Endothelial cell of umbilical vein (primary cell): ENCODE measurements at regions not wholly inside any gene's neighbourhood (a gene's known extent, or its start where the extent isn't known, plus 50 kb on each side); places are given as distances from the start of the nearest gene placed in this dataset.

Experiments used
- BruUV-seq: library from RNA; stranded (reverse); fragments of 400-500 nt; replicated peaks from 2 replicates; lab custom pipeline; 2021; lab: Mats Ljungman, UMichigan
- CTCF ChIA-PET: fragments of 300-600, 350-600 bp; sonication (Branson Sonifier 250); formaldehyde crosslinking; loops from one replicate; lab custom pipeline; 2021; ENCODE audit warnings: antibody characterized with exemption, inconsistent platforms; lab: Charles Lee
- POLR2A ChIA-PET: fragments of 300-600, 350-600 bp; sonication (Branson Sonifier 250); formaldehyde crosslinking; loops from one replicate; lab custom pipeline; 2021; ENCODE audit warnings: antibody characterized with exemption, inconsistent platforms; lab: Charles Lee
- DNase-seq: peaks from one replicate; pipeline ENCODE4 v3.0.0-alpha.2; 2011; ENCODE audit warnings: low read depth, low spot score
- FAIRE-seq: peaks from 2 replicates; lab custom pipeline; 2011; peaks lifted over from hg19 to GRCh38; lab: Jason Lieb, UNC
- H2AFZ ChIP-seq: 2 replicates; pipeline ENCODE4 v1.6.0; 2012; ENCODE audit warnings: low read depth, low read length, control low read depth, inconsistent platforms
- H3K27ac ChIP-seq: 2 replicates; pipeline ENCODE4 v1.5.1; 2011; ENCODE audit warnings: low read depth, mild to moderate bottlenecking, control low read depth, low read length, moderate library complexity; ENCODE audit not compliant: insufficient read depth
- H3K27me3 ChIP-seq, 2 experiments: 2 replicates each; pipeline versions ENCODE4 v1.6.0 to v1.6.1; 2011; ENCODE audit warnings: low read length in 2 of 2, mixed read lengths in 1 of 2; ENCODE audit not compliant: control insufficient read depth in 2 of 2, insufficient read depth in 2 of 2
- H3K36me3 ChIP-seq, 2 experiments: 2 replicates in 1 of 2; 3 replicates in 1 of 2; pipeline ENCODE4 v1.5.1; 2011; ENCODE audit warnings: low read length in 2 of 2, mild to moderate bottlenecking in 1 of 2, moderate library complexity in 1 of 2; ENCODE audit not compliant: control insufficient read depth in 2 of 2, insufficient read depth in 2 of 2; ENCODE audit errors: extremely low read depth in 1 of 2
- H3K4me1 ChIP-seq: 3 replicates; pipeline ENCODE4 v1.5.1; 2011; ENCODE audit warnings: mild to moderate bottlenecking, low read length; ENCODE audit not compliant: control insufficient read depth, insufficient read depth; ENCODE audit errors: extremely low read depth
- H3K4me2 ChIP-seq: 2 replicates; pipeline ENCODE4 v1.6.1; 2011; ENCODE audit warnings: low read length, control low read depth, mixed read lengths; ENCODE audit not compliant: insufficient read depth
- H3K4me3 ChIP-seq, 3 experiments: fragments of 200-600 bp in 1 of 3; sonication (generic), shearing (Covaris generic) in 1 of 3; replicated peaks in 1 of 3; 2 replicates each; pipeline ENCODE4 v1.5.1; 2011 to 2016; ENCODE audit warnings: control low read depth in 3 of 3, low read length in 3 of 3, mild to moderate bottlenecking in 2 of 3, inconsistent platforms in 1 of 3, low read depth in 1 of 3, moderate library complexity in 1 of 3; ENCODE audit not compliant: insufficient read depth in 1 of 3
- H3K79me2 ChIP-seq: 2 replicates; pipeline ENCODE4 v1.6.0; 2012; ENCODE audit warnings: low read length, inconsistent platforms; ENCODE audit not compliant: control insufficient read depth, insufficient read depth
- H3K9ac ChIP-seq: replicated peaks from 2 replicates; pipeline ENCODE3; 2011; ENCODE audit warnings: low read length, control low read depth; ENCODE audit not compliant: insufficient read depth; ENCODE audit errors: extremely low read depth
- H3K9me1 ChIP-seq: replicated peaks from 3 replicates; pipeline ENCODE4 v1.6.0; 2011; ENCODE audit warnings: mild to moderate bottlenecking, low read length; ENCODE audit not compliant: control insufficient read depth, insufficient read depth; ENCODE audit errors: extremely low read depth
- H3K9me3 ChIP-seq: replicated peaks from 2 replicates; pipeline ENCODE4 v1.5.1; 2012; ENCODE audit warnings: low read length, inconsistent platforms; ENCODE audit not compliant: control insufficient read depth, insufficient read depth
- H4K20me1 ChIP-seq: replicated peaks from 2 replicates; pipeline ENCODE3; 2011; ENCODE audit warnings: mild to moderate bottlenecking, low read length; ENCODE audit not compliant: control insufficient read depth, insufficient read depth; ENCODE audit errors: extremely low read depth
- EZH2 ChIP-seq: IDR thresholded peaks from 2 replicates; pipeline ENCODE4 v1.6.1; 2012; ENCODE audit warnings: borderline replicate concordance, low read depth, mild to moderate bottlenecking, moderate library complexity, low read length, inconsistent platforms; ENCODE audit not compliant: severe bottlenecking
- FOS ChIP-seq: IDR thresholded peaks from 2 replicates; pipeline ENCODE4 v1.6.1; 2011; ENCODE audit warnings: mild to moderate bottlenecking, low read length, moderate library complexity, borderline replicate concordance; ENCODE audit not compliant: insufficient read depth
- GATA2 ChIP-seq: IDR thresholded peaks from 2 replicates; pipeline ENCODE4 v1.7.0; 2011; ENCODE audit warnings: low read depth, mild to moderate bottlenecking, moderate library complexity, mixed read lengths, low read length; ENCODE audit not compliant: insufficient read length, insufficient read depth
- JUN ChIP-seq: IDR thresholded peaks from 2 replicates; pipeline ENCODE4 v1.6.1; 2011; ENCODE audit warnings: borderline replicate concordance, low read depth; ENCODE audit not compliant: insufficient read length, insufficient read depth
- POLR2A ChIP-seq: IDR thresholded peaks from 2 replicates; pipeline ENCODE4 v1.6.1; 2012; ENCODE audit warnings: low read depth, mild to moderate bottlenecking, control low read depth, low read length
- POLR2AphosphoS5 ChIP-seq: IDR thresholded peaks from 2 replicates; pipeline ENCODE4 v1.6.1; 2012; ENCODE audit warnings: low read depth, mild to moderate bottlenecking, control low read depth, low read length, moderate library complexity; ENCODE audit not compliant: insufficient read depth
- dilution Hi-C: fragments of 300-500 bp; cut with MboI; formaldehyde crosslinking; loops from one replicate; pipeline ENCODE4 v1.15.0; 2019; ENCODE audit warnings: low sequenced_read_pairs; ENCODE audit not compliant: extremely low pct_ligation_motif_present
- intact Hi-C: fragments of 100-400 bp; cut with micrococcal nuclease; formaldehyde crosslinking; loops from one replicate; pipeline ENCODE4 v1.10.0; 2022

DNA sequence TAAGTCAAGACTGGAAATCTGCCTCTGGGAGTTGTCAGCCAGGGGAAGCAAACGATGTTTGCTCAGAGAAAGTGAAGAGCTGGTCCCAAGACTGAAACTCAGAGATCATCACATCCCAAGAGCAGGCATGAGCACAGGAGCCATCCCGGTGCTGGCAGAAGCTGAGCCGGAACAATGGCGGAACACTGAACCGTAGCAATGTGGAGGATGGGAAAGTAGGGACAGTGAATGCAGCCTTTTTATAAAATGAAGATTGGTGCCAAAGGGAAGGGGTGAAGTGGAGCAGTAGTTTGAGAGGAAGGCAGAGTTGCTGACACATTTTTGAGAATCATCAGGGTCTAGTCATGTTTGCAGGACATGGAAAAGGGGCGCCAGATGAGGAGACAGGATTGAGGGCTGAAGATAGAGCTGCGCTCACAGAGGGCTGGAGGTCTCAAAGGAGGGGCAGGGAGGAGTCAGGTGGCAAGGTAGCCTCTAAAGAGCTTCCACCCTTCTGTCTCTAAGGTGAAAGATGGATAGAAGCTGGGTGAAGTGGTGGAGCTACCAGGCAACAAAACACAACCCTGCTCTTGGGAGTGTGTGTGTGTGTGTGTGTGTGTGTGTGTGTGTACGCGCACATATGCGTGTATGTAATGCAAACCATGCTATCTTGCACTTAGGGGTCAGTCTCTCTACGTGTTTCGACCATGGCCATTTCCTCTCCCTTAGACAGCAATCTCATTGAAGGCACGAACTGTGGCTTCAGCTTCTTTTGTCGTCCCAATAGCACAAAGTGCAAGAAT is 94.3 kb upstream of the IRF2BP2 start:
- Histone ChIP-seq H3K4me1 (peaks cover 9% of the 10 kb centered on the region), H2AFZ (no peak overlapping the region), H3K36me3 (no peaks in the 10 kb centered on the region), H3K27ac (no peak overlapping the region), H3K9me3 (no peaks in the 10 kb centered on the region), H3K9ac (no peak overlapping the region), H3K4me3 (no peak overlapping the region), H3K9me1 (no peaks in the 10 kb centered on the region), H4K20me1 (no peaks in the 10 kb centered on the region), H3K79me2 (no peaks in the 10 kb centered on the region), H3K27me3 (no peaks in the 10 kb centered on the region), H3K4me2 (no peak overlapping the region)
- FAIRE-seq (no peak), DNase-seq (no peak)
- dilution Hi-C loops (no loop called here), intact Hi-C loops (no loop called here)
- TF ChIP-seq JUN (no peak), EZH2 (no peak), POLR2AphosphoS5 (no peak), GATA2 (no peak), POLR2A (no peak), FOS (no peak)
- BruUV-seq: no TSS peak
- CTCF ChIA-PET: interaction anchor here (1.4 kb wide), 1 partner anchor 45 kb away, joined by 4 read pairs; no protein-coding TSS in a partner anchor
- POLR2A ChIA-PET: no interaction called here
